Dedifferentiated amniotic fluid mesenchymal stem cell (primary cell): ENCODE measurements at regions not wholly inside any gene's neighbourhood (a gene's known extent, or its start where the extent isn't known, plus 50 kb on each side); places are given as distances from the start of the nearest gene placed in this dataset.
"Not testable (repeated sequence)": the region's sequence is repeated elsewhere in the genome, so short reads cannot be mapped to it uniquely, and the experiment has no call there.

Experiments used
- DNase-seq: peaks from one replicate; pipeline ENCODE4 v3.0.0-alpha.2; 2016; ENCODE audit errors: extremely low spot score

DNA sequence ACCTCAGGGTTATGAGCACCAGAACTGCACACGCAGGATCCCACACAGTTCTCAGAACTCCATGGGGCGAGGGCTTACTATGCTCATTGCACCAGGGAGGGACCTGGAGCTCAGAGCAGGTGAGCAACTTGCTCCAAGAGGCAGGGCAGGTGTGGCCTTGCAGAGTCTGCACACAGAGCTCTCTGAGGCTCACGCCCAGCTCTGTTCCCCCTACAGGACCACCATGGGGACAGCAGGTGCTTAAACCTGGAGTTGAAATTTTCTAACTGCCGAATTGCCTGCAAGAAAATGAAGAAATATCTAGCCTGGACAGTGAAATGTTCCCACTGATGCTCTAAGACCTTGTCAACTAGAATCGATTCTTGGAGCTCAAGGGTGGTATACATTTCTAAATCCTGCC is 49.9 kb upstream of the MSMB start:
- DNase-seq = not testable (repeated sequence)

DNA sequence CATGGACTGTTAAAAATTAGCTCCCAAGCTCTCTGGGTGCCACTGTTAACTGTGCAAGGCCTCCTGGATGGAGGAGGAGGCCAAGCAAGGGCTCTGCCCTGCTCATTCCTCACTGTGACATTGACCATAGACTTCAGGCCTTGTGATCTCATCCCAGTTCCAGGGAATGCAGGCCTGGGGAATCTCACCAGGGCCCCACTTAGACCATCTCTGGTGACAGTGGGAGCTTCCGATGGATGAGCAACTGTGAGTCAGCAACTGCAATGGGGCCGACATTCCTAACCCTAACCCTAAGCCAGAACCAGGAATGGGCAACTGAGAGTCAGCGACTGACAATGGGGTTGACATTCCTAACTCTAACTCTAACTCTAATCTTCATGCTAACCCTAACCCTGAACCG is 50.4 kb upstream of the MSMB start:
- no peak for DNase-seq

DNA sequence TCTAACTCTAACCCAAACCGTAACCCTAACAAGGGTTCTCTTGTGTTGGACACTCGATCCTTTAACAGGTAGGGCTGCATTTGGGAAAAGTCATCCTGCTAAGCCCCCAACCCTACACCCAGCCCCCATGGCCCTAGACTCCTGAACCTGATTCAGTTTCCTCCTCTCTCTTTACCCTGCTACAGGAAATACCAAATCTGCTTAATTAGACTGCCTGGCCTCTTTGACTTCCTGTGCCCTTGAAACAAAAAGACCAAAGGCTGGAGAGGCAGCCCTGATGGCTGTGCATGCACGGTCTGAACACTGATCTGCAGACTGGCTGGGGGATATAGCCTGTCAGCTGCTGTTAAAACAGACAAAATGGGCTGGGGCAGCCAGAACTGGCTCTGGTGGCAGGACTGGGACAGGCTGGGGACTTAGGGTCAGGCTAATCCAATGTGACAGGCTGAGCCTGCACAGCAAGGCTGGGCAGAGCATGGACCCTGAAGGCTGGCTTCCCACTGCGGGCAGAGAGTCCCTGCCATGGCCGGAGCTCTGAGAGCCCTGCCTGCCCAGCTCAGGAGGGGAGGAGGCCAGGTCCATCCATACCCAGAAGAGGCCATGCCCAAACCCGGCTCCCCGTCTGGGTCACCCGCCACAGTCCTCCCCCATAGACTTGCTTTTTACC is 51.0 kb upstream of the MSMB start:
- no peak for DNase-seq

DNA sequence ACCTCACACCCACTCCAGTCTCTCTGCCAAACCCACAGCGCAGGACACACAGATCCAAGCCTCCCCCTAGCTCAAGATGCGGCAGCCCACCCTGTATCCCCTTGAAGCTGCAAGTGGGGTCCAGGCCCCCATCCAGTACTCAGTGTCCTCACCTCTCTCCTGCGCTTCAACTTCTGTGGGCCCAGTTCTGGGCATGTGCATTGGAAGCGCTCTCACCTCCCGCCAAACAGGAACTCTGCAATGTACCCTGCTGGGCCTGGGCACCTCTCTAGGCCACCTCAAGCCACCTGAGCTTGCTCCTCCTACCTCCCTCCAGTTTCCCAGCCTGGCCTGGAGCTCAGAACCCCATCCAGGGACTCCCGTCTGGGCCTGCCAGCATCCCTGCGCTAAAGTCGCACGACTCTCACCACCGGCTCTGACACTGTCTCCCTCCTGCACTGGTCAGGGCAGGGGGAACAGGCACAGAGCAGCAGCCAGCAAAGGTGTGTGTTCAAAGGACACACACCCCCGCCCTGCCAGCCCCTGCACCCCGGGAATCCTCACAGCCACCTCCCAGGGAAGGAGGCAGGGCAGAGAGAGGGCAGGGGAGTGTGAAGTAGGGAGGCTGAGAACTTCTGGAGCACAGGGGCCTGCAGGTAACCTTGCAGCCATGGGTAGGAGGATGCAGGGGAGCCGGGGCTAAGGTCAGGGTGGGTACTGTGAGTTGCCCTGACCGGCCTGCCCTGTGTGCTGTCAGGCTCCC is 51.7 kb upstream of the MSMB start:
- no peak for DNase-seq

DNA sequence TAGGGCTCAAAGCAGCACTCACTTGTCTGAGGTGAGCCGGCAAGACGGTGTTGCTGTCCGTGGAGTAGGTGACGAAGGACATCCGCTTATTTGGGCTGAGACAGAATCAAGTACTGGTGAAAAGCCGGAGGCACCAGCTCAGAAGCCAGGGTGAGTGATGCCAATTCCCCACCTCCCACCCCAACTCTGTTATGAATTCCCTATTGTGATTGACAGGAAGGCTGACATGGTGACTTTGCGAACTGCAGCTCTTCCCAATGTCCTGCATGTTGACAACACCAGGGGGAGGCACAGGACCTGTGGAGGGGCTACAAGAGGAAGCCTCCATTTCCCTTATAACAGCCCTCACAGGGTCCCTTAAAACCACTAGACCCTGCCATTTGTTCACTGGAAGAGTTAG is 52.3 kb upstream of the MSMB start:
- no peak for DNase-seq

DNA sequence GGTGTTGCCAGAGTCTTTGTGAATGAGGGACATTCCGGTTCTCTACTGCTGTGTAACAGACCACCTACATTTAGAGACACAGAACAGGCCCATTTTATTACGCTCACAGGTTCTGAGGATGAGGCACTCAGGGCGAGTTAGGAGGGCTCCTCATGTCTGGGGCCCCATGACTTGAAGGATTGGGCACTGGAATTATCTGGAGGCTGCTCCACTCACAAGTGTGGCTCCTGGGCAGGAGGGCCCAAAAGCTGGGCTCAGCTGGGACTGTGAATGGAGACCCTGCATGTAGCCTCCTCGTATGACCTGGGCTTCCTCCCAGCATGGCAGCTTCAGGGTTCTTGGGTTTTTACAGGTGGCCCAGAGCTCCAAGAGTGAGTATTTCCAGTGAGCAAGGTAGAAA is 52.9 kb upstream of the MSMB start:
- DNase-seq = not testable (repeated sequence)

DNA sequence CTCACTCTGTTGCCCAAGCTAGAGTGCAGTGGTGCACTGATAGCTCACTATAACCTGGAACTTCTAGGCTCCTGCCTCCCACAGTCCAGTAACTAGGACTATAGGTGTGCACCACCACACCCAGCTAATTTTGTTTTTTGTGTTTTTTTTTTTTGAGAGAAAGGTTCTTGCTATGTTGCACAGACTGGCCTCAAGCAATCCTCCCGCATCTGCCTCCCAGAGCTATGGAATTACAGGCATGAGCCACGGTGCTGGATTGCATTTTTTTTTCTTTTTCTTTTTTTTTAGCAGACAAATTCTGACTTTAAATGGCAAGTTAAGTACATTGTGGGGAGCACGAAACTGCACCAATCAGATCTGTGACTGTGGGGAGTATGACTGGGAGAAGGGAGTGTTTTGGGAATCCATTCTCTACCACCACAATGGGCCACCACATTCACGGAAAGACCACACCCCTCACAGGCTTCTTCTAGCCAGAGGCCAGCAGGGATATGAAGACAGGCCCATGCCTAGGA is 58.1 kb upstream of the MSMB start:
- DNase-seq = peak; percentile 1

DNA sequence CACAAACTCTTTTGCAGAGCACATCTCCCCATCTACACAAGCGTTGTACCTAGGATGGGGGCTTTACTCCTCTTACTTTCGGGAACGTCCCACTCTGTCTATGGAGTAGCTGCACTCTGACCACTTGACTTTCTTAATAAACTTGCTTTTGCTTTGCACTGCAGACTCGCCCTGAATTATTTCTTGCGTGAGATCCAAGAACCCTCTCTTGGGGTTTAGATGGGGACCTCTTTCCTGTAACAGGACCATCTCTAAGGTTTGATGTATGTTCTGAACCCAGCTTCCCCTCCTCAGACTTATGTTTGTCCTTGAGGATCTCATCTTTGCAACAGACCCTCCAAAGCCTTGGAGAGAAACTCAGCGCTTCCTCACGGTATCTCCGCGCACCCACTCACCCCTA is 59.3 kb upstream of the MSMB start:
- DNase-seq = not testable (repeated sequence)

DNA sequence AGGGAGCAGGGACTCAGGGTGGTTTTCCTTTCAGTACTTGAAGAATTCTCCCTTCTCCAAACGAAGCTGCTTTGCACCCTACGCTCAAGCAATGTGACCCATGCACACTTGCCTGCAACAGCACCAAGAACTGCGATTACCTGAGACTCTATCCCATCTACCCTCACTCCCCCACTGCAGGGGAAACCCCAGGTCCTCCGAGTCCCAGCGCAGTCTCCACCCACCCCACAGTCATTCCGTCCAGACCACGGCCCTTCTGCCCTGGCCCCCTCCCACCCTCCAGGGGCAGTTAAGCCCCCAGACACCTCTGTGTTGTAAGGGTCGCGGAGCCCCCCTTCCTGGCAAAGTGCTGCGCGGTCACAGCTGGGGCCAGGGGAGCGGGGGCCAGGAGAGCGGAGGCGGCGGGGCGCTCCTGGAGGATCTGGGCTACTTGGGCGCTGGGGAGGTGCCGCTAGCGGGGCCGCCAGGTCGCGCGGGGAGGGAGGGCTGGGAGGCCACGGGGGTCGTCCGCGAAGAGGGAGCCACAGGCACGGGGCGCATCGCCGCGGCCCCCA is 59.9 kb upstream of the MSMB start:
- DNase-seq = not testable (repeated sequence)

DNA sequence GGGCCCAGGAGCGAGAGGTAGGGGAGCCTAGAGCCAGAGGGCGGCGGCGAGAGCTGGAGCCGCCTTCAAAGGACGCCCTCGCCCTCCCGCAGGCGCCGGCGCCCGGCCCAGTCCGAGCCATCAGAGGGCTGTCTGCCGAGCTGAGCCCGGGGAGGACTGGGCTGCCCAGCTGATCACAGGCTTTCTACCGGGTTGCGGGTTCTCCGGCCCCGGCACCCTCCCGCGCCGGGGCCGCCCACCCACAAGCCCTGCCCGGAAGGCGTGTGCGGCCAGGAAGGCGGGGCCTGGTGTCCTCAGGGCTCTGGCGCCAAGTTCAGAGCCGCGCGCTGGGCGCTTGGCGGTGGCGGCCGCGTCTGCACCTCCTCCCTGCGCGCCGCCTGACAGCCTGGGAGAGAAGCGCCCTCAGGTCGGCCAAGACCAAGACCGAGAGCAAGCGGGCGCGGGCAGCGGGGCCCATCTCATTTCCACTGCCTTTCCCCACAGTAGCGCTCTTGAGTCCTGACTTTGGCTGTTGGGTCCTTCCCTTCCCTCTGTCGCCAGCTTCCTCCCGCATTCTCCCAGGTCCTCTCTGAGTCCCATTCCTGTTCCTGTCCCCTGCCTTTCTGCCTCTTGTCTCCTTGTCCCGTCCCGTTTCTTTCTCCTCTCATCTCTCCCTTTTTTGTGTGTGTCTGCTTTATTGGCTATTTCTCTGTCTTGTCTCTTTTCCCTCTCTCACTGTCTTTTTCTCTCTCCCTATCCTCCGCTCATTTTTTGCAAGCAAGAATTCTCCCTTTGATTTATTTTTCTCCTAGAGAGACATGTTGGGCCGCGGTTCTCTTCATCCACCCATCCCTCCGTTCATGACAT is 60.6 kb upstream of the MSMB start:
- DNase-seq = no peak

DNA sequence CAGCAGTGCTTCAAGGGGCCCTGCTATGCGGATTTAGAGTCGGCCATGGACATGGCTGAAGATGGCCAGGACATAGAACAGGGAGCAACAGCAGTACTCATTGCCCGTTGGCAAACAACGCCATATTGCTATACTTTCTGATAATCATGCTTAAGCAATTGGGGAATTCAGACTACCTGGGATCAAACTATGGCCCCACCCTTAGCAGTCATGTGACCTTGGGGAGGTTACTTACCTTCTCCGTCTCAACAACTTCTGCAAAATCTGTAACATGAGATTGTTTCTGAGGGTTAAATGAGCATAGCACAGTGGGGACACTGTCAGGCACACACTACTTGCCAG is 62.1 kb upstream of the MSMB start:
- DNase-seq = not testable (repeated sequence)

DNA sequence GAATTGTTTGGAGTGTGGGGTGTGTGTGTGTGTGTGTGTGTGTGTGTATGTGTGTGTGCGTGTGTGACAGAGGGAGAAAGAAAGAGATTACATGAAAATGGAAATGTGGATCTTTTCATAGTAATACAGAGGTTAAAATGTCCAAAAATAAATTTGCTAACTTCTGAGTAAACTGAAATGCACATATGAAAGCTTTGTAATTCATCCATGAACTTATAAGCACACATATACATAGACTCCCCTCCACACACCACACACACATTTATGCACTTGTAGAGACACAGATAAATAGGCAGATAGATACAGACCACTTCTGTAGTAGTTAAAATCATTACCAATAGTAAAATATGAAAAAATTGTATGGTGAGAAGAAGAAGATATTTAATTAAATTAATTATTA is 108.2 kb upstream of the MSMB start:
- not testable (repeated sequence) for DNase-seq

DNA sequence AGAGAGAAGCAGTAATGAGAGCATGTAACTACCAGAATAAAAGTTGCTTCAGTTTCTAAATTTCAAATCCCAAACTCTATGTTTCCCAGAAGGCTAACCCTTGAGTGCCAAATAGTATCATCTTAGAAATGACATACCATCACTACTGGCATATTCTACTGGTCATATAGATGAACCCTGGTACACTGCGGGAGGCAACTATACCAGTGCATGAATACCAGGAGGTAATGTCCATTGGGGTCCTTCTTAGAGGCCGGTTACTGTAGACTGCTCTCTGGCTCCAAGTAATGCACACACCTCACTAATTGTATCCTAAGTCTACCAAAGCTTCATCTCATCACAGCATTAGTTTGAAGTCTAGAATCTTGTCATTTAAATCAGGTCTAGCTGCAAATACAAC is 108.6 kb upstream of the MSMB start:
- not testable (repeated sequence) for DNase-seq

DNA sequence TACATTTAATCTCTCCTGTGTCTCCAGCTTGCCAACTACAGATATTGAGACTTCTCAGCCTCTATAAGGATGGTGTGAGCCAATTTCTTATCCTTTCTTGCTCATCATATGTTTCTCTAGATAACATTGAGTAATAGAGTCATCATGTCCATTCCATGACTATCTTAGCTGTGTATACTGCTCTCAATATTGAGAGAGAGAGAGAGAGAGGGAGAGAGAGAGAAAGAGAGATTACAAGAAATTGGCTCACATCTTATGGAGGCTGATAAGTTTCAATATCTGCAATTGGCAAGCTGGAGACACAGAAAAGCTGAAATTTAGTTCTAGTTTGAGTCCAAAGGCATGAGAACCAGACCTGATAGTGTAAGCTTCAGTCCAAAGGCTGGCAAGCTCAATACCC is 110.8 kb upstream of the MSMB start:
- not testable (repeated sequence) for DNase-seq

DNA sequence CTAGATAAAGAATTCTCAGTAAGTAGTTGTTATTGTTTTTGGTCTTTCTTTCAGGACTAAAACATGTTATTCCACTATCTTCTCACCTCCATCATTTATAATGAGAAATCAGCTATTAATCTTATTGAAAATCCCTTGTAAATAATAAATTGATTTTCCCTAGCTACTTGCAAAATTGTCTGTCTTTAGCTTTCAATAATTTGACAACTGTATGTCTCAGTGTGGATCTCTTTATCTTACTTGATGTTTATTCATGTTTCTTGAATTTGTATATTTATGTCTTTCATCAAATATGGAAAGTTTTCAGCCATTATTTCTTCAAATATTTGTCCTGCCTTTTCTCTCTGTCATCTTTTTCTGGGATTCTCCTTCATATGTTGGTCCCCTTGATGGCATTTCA is 117.1 kb upstream of the ANTXRL start:
- no peak for DNase-seq

DNA sequence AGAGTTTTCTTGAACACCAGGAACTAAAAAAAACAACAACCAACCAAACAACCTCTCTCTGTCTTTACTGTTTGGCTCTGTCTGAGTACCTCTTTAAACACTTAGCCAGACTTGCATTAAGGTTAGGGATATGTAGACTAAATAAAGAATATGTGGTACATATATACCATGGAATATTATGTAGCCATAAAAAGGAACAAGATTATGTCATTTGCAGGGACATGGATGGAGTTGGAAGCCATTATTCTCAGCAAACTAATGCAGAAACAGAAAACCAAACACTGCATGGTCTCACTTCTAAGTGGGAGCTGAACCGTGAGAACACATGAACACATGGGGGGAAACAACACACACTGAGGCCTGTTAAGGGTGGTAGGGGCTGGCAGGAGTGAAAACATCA is 116.0 kb upstream of the ANTXRL start:
- DNase-seq = no peak

DNA sequence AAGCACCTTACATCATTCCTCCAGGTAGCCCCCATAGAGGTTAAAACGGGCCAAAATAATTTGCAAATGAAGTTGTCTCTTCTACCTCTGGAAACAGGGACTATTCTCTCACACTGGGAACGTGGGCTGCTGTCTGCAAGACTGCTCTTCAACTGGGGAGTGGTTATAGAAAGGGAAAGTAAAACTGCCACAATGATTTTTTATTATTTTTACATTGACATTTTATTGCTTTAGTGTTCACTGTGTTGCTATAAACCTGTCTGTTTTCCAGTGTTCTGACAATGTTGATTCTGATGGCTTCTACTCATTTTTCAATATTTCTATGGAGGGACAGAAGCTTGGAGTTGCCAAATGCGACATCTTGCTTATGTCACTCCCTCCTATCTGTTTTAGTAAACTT is 115.1 kb upstream of the ANTXRL start:
- DNase-seq = no peak

DNA sequence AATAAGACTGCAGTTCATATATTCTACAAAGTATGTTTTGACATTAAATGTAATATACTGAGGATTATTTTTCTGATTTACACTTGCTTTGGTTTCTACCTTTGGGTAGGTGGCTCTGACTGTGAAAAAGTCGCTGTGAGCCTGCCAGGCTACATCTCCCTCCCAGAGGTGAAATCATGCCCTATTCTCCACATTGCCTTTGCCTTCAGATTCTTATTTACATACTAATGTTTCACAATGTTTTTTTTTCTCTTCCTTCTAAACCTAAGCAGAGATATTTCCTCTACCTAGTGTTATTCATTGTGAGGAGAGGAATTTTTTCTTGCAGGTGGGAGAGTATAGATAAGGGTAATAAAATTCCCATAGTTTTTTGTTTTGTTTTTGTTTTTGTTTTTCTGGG is 111.5 kb upstream of the ANTXRL start:
- no peak for DNase-seq

DNA sequence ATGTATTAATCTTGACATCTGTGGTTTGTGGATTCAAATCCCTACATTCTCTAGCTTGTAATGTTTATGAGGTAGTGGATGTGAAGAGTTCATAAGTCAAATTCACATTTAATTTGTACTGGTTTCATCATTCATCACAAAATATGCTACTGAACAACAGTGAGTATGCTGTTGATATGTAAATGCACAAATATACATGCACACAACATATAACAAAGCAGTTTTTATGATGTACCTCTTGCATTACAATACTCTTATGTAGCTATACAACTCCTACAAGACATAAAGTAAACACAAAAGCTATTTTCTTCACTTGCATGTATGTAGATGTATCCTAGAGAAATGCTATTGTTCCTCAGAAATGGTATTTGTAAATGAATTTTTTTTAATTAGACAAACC is 111.0 kb upstream of the ANTXRL start:
- no peak for DNase-seq

DNA sequence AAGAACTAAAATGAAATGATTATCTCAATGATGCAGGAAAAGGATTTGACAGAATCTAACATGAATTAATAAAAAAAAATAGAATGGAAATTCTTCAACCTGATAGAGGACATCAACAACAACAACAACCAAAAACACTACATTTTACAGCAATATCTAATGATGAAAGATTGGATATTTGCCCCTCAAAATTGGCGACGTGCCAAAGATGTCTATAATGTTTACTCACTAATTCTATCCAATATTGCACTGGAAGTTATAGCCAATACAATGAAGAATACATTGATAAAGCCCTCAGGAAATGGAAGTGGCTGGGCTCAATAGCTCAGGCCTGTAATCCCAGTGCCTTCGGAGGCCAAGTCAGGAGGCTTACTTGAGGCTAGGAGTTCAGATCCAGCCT is 99.4 kb upstream of the ANTXRL start:
- not testable (repeated sequence) for DNase-seq

DNA sequence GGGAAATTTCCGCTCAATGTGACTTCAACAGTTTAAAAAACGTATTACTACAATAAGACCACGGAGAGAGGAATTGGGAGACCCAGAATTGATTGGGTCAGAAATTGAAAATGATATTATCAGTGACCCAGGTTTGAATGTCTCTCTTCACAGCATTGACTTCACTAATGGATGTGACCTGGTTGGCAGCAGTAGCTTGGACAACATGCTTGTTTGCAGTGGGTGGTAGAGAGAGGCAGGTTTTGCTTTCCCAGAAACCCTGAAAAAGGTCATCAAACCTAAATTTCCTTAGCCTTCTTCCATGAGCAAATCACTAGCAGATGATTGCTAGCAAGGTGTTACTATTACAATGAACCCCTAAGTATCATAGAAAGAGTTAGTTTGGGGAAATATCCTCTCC is 89.7 kb upstream of the ANTXRL start:
- DNase-seq = no peak

DNA sequence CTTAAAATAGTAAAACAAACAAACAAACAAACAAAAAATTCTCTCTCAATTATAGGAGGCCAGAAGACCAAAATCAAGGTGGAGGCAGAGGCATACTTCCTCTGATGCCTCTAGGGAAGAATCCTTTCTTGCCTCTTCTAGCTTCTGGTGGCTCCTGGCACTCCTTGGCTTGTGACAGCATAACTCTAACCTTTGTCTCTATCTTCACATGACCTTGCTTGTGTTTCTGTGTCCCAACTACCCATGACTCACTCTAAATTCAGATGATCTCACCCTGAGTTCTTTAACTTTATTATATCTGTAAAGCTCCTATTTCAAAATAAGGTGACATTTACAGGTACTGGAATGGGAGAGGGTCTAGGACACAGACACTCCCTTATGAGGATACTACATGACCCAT is 88.3 kb upstream of the ANTXRL start:
- DNase-seq = no peak
